GM11168 (cell line): ENCODE measurements at regions not wholly inside any gene's neighbourhood (a gene's known extent, or its start where the extent isn't known, plus 50 kb on each side); places are given as distances from the start of the nearest gene placed in this dataset.

Source experiments
- in situ Hi-C: fragments of 300-500 bp; cut with MboI; formaldehyde crosslinking; loops from one replicate; pipeline ENCODE4 v1.12.0; 2022; ENCODE audit warnings: low sequenced_read_pairs; ENCODE audit not compliant: unreplicated experiment

DNA sequence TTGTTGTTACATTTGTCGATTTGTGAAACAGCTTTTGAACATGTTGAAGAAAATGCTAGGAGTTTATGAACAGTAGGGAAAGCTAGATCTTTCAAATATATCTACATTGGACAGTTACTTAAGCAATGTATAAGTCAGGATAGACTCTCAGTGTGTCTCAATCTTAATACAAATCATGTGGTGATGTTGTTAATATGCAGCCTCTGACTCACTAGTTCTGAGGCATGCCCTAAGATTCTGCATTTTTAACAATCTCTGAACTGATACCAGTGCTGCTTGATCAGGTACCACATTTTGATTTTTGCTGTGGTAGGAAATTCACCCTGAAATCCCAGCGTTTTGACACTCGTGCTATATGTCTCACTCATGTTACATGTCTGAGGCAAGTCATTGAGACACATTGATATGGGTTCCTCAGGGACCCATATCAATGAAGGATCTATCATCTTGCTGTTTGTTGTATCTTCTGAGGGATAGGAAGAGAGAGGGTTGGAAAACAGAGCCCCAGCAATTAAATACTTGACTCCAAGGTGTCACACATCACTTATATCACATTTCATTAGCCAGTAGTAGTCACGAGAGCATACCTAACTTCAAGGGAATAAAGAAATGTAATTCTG lies 597.9 kb downstream of the TAFA4 start:
- in situ Hi-C loops, result no loop called here

- in situ Hi-C loops, result no loop called here
These were observed 604.3 kb downstream of the TAFA4 start for GRCh38 chr3:68328049-68328448.

GRCh38 chr3:68315964-68316363 lies 616.4 kb downstream of the TAFA4 start:
- in situ Hi-C loops, result no loop called here

DNA sequence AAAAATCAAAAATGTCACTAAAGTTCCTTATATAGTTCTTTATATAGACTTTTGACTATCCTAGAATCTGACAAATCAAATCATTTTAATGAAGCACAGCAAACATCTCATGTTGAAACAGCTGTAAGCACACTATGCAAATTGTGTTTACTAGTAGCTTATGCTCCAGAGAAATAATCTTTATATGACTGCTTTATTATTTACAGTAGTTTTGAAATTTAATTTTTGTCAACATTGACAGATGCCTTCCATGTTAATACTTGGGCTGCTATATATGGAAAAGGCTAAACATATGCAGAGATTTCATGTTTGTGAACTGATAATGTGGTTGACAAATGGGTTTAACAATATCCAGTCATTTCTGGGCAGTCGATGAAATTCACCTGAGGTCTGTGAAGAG lies 616.8 kb downstream of the TAFA4 start:
- in situ Hi-C loops, result no loop called here

- in situ Hi-C loops, result no loop called here
These were observed 625.8 kb downstream of the TAFA4 start for GRCh38 chr3:68306571-68306970.

DNA sequence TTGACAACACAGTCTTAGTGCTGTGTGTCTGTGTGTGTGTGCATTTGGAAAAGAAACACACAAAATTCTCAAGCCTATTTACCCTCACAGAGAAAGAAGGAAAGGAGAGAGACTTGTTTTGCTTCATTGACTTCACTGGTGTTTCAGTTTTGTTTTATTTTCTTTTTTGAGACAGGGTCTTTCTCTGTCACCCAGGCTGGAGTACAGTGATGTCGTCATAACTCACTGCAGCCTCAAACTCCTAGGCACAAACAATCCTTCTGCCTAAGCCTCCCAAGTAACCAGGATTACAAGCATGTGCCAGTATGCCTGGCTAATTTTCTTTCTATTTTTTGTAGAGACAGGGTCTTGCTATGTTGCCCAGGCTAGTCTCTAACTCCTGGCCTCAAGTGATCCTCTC lies 636.9 kb downstream of the TAFA4 start:
- in situ Hi-C loops, result no loop called here

DNA sequence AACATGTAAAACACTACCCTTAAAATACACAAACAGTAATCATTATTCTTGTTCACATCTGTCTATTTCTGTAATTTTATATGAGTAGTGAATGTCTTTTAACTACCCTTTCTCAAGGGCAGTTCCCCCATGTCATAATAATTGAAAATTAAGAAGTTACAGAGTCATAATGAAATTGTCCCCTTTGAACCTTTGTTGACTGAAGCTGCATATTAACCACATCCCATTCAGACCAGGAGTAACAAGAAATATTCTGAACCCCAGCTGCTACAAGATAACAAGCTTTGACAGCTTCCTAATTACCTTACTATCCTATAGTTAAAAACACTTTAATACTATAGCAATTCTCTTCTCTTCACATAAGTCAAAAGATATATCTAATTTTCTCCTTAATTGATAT lies 635.9 kb upstream of the SUCLG2 start:
- in situ Hi-C loops, result no loop called here

- in situ Hi-C loops, result no loop called here
These were observed 633.7 kb upstream of the SUCLG2 start for GRCh38 chr3:68288085-68288484.

- in situ Hi-C loops, result no loop called here
These were observed 632.7 kb upstream of the SUCLG2 start for GRCh38 chr3:68287101-68287500.

DNA sequence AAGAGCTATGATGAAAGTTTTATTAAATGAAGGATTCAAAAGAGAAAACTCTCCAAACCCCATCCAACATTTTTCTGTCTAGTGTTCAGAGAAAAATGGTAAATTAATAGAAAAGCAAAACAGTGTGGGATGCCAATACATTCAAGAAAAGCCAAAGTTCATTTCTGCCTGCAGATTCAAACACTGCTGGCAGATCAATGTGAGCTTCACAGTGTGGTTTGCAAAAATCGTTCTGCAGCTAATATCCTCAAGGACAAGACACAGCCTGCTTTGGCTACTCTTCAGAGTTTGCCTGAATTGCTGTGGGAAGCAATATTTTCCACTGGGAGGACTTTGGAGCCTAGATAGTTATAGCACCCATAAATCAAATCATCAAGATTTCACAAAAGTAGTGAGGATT lies 619.9 kb upstream of the SUCLG2 start:
- in situ Hi-C loops, result no loop called here

DNA sequence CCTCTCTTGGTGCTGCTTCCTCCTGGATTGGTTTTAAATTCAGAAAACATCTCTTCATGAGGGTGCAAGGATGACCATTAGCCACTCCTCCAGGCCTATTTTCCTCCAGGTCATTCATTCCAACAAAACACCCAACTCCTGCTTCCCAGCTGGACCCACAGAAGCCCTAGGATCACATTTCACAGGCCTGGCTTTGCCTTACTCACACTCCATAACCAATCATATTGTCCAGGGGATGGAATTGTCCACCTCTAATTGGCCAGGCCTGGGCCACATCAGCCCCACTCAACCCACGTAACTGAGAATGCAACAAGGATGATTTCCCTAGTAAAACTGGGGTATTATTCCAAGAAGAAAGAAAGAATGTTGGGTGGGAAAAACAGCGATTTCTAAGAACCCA lies 616.7 kb upstream of the SUCLG2 start:
- in situ Hi-C loops, result no loop called here

GRCh38 chr3:68256635-68257223 lies 602.3 kb upstream of the SUCLG2 start:
- in situ Hi-C loops, result no loop called here

- in situ Hi-C loops, result no loop called here
These were observed 594.9 kb upstream of the SUCLG2 start for GRCh38 chr3:68249265-68249664.

GRCh38 chr3:68242606-68243005 lies 588.2 kb upstream of the SUCLG2 start:
- in situ Hi-C loops, result no loop called here

GRCh38 chr3:68239542-68239941 lies 585.1 kb upstream of the SUCLG2 start:
- in situ Hi-C loops, result no loop called here

DNA sequence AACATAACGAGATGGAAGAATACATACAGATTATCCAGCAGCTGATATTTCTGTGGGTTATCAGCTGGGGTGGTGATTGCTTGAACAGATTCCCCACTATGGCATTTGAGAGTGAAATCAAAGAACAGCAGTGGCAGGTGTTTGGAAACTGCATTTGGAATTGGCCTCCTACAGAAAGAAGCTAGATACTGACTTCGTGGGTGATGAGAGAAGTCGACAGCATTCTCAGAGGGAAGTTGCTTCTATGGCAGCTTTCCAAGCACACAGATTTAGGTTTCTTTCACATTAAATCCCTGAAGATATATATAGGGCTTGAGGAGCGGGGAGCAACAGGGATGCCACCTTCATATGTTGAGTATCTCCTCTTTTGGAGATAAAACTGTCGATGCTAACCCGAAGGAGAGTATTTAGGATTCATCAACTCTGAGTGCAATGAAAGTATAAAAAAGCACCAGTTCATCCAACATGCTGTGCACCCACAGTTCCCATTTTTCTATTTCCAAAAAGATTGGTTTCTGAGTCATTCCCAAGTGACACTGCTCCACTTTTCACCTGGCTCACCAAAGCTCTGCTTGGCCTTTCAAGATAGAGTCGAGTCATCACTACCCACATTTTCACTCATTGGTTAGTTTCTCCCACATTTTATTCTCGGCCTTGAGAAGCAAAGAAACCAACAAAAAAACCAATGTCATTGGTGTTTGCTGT lies 579.8 kb upstream of the SUCLG2 start:
- in situ Hi-C loops, result no loop called here

GRCh38 chr3:68228856-68229255 lies 574.4 kb upstream of the SUCLG2 start:
- in situ Hi-C loops, result no loop called here

DNA sequence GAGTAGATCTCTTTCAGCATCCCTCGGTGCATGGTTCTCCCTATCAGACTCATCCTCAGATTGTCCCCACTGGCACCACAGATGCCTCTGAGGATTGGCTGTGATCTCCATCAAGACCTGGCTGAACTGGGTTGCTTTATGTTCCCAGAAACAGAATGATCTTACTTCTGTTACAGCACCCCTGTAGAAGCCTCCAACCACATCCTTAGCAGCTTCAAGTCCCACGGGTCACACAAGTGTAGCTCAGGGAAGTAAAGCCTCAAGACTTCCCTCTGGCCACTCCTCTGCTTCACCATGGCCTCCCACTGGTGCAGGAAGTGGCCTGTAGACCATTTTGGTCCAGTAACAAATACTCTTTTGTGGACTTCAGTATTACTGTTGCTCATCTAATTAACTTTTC lies 566.4 kb upstream of the SUCLG2 start:
- in situ Hi-C loops, result no loop called here

GRCh38 chr3:68211637-68212036 lies 557.2 kb upstream of the SUCLG2 start:
- in situ Hi-C loops, result no loop called here

GRCh38 chr3:68210635-68211034 lies 556.2 kb upstream of the SUCLG2 start:
- in situ Hi-C loops, result no loop called here

DNA sequence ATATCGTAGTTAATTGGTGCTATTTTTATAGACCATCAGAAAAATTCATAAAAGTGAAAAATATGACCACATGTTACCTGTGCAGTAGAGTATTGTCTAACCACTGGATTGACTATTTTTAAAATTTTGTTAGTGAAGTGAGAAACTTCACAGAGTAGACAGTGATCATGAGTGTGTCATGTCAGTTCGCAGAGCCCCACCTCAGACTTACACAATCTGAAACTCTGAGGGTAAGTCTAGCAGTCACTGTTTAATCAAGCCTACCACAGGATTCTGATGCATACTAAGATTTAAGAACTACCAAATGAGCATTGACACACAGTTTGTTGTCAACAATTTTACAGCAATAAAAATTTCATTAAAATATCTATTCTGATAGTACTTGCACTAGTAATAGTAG lies 552.9 kb upstream of the SUCLG2 start:
- in situ Hi-C loops, result no loop called here
